HG03066 (cell line): ENCODE measurements at regions not wholly inside any gene's neighbourhood (a gene's known extent, or its start where the extent isn't known, plus 50 kb on each side); places are given as distances from the start of the nearest gene placed in this dataset.

Experiments
- ATAC-seq: cut with Tn5 transposase; IDR thresholded peaks from one replicate; pipeline ENCODE4 v1.9.1; 2021; ENCODE audit warnings: low read depth; ENCODE audit not compliant: unreplicated experiment

DNA sequence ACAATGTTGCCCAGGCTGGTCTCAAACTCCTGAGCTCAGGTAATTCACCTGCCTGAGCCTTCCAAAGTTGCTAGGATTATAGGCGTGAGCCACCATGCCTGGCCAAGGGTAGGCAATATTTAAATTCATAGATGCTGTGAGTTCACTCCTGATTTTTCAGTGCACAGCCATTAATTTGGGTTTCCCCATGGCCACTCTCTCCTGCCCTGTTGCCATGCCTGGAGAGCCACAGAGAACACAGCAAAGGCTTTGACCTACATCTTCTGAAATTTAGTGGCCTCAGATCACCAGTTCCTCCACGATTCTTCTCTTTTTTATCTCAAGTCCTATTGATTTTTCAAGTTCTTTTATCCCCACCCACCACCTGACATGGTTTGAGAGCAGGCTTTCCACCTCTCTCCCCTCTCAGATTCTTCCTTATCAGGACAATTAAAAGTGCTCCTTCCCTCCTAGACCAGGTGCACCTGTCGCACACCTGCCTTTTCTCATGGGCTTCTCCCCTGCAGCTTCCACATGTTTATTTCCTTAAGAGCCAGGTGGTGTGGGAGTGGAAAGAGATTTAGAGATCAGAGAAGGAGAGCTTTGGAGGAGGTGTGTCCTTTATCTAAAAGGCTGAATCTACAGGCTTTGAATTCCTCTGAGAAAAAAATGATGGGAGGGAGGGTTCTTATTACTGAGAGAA, 123.8 kb downstream of the ADRA2A start:
- no peak for ATAC-seq

DNA sequence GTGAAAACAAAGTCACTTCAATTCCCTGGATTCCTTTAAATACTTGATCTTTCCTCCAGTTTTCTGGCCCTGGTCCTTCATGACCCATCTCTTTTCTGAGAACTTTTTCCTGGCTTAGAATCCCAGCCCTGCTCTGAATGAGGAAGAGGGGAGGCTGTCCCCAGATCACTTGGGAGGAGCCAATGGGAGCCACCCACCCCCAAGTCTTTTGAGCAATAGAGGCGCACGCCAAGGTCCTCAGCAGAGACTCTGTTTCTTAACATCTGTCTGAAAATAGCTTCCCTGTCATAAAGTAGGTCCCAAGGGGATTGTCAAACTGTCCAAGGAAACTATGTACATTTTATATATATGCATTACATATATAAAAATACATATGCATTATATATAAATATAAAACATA, 126.8 kb downstream of the ADRA2A start:
- ATAC-seq = no peak

GRCh38 chr10:111204838-111205237, 128.0 kb downstream of the ADRA2A start:
- ATAC-seq = no peak

- ATAC-seq = no peak
Observed at GRCh38 chr10:111206521-111206920, 129.7 kb downstream of the ADRA2A start.

DNA sequence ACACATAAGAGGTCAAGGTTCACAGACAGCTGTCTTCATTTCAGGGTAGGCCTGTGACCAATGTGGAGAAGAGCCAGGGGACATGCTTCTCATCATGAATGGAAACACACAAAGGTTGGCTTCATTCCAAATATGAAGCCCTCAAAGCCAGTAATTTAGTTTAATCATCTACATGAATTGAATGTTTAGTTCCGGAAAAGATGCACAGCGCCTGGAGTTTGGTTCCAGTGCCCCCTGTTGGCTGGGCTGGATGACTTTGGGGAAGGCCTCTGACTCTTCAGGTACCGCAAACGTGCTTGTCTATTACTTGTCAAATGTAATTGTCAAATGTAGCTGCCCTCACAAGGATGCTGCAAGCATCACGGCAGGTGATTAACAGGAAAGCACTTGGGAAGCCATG, 130.7 kb downstream of the ADRA2A start:
- ATAC-seq = no peak

GRCh38 chr10:111208951-111209350, 132.1 kb downstream of the ADRA2A start:
- no peak for ATAC-seq

DNA sequence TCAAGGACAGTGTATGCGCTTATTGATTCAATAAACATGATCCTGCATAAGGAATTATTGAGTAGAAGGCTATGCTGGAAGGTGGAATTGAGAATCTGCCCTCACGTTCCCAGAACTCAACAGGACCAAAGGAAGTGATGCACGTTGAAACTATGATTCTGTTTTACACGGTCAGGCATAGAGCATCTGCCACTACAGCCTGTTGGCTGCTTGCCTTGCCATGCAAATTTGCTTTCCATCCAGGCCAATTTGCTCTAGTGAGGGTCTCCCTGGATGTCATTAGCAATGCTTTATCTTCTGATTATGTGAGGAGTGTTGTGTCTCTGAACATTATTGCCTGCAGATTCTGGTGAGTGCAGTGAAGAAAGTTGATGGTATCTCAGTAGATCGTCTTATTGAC, 132.9 kb downstream of the ADRA2A start:
- ATAC-seq = no peak

- ATAC-seq = no peak
Observed at GRCh38 chr10:111211241-111211640, 134.4 kb downstream of the ADRA2A start.

- no peak for ATAC-seq
Observed at GRCh38 chr10:111211706-111212105, 134.9 kb downstream of the ADRA2A start.

DNA sequence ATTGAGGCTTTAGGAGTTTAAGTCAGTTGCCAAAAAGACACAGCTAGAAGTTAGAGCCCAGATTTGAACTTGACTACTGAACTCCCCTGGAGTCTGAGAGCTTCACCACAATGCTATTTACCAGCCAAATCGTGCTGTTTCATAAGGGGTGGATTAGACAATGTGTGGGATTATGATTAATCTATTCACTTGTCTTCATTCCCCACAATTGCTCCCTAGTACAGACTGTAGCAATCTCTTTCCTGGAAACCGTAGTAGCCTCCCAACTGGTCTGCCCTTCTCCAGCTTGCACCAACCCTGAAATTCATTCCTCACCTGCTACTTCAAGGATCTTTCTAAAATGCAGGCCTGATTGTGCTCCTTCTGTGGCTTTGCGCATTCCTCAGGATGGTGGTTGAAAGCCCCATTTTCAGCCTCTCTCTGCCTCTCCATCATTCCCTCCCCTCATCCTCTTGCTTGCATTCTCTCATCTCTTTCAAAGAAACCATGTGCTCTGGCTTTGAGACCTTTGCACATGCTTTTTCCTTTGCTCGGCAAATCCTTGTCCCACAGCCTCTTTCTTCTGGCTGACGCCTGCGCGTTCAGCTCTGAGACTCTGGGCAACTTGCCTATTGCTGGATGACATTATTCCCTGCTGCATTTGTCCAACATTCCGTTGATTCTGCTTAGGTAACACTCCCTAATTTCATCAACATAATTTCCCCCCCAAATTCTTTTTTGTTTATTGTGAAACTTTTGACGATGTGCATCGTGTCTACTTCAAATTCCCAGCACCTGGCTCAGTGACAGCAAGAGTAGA, 145.1 kb downstream of the ADRA2A start:
- ATAC-seq = no peak

DNA sequence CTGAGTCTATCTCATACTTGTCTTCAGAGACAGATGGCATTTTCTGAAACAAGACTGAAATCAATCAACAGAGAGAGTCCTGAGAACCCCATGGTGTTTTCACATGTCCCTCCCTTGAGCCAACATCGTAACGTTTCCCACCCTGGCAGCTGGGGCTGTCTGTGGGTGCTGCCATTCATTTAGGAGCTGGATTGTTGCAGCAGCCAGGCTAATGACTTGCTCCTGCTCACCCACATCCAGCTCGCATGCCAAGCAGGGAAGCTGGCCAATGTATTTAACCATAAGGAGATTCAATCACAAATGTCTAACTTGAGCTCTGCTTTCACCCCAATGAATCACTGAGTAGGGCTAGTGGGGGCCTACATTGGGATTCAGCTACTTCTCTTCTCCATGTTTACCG, 146.1 kb downstream of the ADRA2A start:
- no peak for ATAC-seq

GRCh38 chr10:111231779-111232178, 154.9 kb downstream of the ADRA2A start:
- no peak for ATAC-seq

DNA sequence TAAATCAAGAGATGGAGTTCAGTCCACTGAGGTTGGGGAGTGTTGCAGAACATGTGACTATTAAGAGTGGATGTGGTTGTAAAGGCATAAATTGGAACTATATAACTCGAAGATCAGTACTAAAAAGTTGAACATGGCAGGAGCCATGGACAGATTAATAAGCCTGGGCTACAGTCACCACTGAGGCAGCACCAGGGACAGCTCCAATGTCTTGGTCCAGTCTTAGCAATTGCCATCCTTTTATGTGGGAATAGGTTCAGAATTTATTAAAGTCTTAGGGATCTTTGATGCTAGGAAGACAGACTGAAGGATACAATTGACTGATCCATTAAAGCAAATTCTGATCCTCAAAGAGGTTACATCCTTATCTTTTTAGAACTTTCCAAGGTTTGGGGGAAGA, 156.6 kb downstream of the ADRA2A start:
- ATAC-seq = no peak

DNA sequence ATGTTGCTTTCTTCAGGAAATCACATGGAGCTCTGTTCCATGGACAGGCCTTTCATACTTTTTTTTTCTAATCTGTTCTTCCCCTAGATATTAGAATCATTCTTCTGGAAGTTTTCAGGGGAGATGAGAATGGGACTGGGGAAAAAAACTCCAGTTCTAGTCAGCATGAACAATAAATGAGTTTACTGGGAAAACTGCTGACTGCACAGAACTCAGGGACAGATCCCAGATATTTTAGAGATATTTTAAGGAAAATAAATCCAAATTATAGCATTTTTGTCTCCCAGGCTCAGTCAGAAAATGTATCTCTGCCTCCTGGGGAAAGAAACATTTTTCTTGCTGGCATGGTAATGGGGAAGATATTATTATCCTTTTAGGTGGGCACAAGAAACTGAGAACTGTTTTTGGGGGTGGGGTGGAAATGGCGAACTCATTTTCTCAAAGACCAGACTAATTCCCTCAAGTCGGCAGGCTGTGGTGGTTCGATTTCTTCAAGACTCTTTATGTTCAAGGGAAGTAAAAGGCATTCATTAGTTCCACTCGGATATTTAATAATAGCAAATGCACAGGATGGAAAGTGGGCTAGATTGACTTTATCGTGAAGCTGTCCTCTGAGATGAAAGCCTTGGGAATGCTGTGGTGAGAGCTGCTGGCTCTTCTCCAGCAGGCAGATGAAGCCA, 157.5 kb downstream of the ADRA2A start:
- ATAC-seq = no peak

GRCh38 chr10:111234914-111235302, 158.1 kb downstream of the ADRA2A start:
- ATAC-seq = no peak

- ATAC-seq = no peak
Observed at GRCh38 chr10:111240348-111240747, 163.5 kb downstream of the ADRA2A start.

DNA sequence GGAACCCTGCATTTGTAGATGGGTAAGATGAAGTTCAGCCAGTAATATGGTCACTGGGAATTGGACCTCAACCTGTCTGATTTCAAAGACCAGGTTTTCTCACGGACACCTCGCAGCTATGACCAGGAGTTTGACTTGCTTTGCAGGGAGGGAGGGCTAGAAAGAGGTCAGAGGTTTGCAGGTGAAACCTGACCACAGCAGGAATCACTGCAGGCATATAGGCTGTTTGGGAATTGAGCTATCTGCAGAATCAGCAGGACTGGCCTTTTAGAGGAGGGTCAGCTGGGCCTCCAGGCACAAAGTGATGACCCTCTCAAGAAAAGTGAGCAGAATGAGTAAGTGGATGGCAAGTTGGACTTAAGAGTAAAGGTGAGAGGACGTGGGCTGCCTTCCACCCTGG, 166.3 kb downstream of the ADRA2A start:
- ATAC-seq = no peak

DNA sequence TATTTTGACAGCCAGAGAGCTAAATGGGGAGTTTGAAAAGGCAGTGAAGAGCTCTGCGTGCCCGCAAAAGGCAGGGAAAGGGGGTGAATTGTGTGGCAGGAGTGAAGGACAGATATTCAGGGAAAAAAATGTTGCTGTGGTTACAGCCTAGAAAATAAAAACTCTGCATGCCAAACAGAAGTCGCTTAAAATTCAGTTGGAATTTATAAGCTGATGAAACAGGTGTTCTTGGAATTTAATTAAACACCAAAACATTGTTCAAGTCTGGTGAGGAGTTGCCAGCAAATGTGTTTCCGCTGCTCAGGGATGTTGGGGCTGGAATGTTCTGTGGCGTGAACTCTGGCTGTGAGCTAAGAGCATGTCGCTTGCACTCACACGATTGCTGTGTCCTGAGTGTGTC, 169.3 kb downstream of the ADRA2A start:
- ATAC-seq = no peak

DNA sequence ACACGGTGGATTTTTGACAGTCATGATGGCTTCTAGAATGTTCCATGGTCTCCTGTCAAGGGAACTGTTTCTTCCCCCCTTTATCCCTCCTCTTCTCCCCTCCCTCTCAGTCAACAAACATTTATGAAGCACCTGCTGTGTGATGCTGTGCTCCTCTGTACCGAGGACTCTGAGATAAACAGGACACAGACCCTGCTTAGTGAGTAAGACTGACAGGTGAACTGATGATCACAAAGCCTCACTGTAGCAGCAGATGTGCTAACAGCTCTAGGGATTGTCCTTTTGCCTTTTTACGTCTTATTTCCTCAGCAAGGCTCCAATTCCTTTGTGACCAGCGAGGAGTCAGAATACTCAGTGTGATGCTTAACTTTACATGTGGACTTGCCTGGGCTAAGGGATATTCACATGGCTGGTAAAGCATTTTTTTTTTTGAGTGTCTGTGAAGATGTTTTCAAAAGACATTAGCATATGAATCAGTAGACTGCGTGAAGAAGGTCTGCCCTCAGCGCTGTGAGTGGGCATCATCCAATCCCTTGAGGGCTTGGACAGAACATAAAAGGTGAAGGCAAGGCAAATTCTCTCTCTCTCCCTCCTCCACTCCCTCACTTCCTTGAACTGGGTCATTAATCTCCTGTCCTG, 170.1 kb downstream of the ADRA2A start:
- ATAC-seq = no peak

- no peak for ATAC-seq
Observed at GRCh38 chr10:111247781-111248389, 171.1 kb downstream of the ADRA2A start.

DNA sequence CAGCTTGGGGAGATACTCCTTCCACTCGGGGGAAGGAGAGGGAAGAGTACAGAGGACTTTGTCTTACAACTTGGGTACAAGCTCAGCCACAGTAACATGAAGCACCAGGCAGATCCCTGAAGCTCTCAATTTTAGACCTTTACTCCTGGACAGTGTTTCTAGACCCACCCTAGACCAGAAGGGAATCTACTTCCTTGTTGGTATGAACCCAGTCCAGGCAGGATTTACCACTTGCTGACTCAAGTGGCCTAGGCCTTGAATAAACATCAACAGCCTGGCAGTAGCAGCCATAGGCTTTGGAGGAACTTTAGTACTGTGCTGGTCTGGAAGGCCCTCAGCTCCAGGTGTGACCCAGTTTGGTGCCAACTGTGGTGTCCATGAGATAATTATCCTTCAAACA, 173.1 kb downstream of the ADRA2A start:
- ATAC-seq = no peak
